GM18499 (cell line): ENCODE measurements at regions not wholly inside any gene's neighbourhood (a gene's known extent, or its start where the extent isn't known, plus 50 kb on each side); places are given as distances from the start of the nearest gene placed in this dataset.
"Not testable (repeated sequence)": the region's sequence is repeated elsewhere in the genome, so short reads cannot be mapped to it uniquely, and the experiment has no call there.

Experiments used
- ATAC-seq: cut with Tn5 transposase; IDR thresholded peaks from one replicate; pipeline ENCODE4 v1.9.1; 2021; ENCODE audit warnings: moderate number of reproducible peaks; ENCODE audit not compliant: insufficient read depth, unreplicated experiment

- ATAC-seq: not testable (repeated sequence)
Measured at GRCh38 chr4:75126870-75127269, 194.0 kb downstream of the PARM1 start.

GRCh38 chr4:75126058-75126457 is 193.1 kb downstream of the PARM1 start:
- ATAC-seq: no peak

DNA sequence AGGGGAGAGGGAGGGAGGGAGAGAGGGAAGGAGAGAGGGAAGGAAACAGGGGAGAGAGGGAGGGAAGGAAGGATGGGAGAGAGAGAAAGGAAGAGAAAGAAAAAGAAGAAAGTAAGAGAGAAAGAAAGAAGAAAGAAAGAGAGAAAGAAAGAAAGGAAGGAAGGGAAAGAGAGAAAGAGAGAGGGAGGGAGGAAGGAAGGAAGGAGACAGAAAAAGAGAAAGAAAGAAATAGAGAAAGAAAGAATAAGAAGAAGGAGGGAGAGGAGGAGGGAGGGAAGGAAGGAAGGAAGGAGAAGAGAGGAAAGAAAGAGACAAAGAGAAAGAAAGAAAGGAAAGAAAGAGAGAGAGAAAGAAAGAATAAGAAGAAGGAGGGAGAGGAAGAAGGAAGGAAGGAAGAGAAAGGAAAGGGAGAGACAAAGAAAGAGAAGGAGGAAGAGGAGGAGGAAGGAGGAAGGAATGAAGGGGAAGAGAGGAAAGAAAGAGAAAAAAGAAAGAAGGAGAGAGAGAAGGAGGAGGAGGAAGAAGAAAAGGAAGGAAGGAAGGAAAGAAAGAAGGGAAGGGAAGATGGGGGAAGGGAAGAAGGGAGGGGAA is 189.6 kb downstream of the PARM1 start:
- ATAC-seq: no peak

DNA sequence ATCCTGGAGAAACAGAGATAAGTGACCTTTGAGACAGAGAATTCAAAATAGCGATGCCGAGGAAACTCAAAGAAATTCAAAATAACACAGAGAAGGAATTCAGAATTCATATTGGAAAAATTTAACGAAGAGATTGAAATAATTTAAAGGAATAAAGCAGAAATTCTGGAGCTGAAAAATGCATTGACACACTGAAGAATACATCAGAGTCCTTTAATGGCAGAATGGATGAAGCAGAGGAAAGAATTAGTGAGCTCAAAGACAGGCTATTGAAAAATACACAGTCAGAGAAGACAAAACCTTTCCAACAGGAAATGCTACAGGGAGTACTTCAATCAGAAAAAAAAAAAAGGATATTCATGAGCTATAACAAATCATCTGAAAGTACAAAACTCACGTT is 185.8 kb downstream of the PARM1 start:
- ATAC-seq: no peak

GRCh38 chr4:75110061-75110460 is 177.1 kb downstream of the PARM1 start:
- no peak for ATAC-seq

- ATAC-seq: no peak
Measured at GRCh38 chr4:75107755-75108612, 175.1 kb downstream of the PARM1 start.

GRCh38 chr4:75102787-75103085 is 169.8 kb downstream of the PARM1 start:
- no peak for ATAC-seq

DNA sequence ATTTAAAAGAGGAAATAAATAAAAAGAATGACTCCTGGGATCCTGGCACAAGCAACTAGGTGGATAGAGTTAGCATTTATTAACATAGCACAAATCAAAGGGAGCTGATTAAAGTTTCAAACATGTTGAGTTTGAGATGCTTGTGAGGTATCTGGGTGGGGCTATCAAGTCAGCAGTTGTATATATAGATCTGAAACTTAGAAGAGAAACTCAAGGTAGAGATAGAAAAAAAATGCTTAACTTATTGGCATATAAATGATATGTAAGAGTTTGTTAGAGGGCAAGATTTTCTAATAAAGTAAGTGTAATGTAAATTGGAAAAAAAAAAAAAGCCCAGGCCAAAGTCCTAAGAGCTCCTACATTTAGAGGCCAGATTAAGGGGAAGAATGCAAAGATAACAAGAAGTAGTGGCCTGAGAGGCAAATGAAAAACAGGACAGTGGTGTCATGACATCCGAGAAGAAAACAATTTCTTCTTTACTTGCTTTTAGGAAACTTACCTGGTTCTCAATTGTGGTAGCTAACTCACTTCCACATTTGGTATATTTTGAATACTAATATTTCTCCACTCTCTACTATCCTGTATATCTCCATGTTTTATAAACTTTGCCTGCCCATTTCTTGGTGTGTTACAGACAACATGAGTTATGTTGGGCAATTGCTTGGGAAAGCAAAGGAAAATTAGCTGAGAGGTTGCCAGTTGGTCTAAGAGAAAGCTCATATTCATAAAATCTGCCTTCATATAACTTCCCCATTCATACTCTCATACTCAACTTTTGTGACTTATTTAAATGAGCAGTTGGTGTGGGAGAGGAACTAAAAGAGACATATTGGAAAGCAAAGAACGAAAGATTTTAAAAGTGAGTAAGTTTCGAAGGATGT is 169.2 kb downstream of the PARM1 start:
- peak; percentile 42 for ATAC-seq
